K562 (cell line): ENCODE measurements at regions not wholly inside any gene's neighbourhood (a gene's known extent, or its start where the extent isn't known, plus 50 kb on each side); places are given as distances from the start of the nearest gene placed in this dataset.

ENCODE experiments used
- ATF7 ChIP-seq: fragments of 450-650 bp; IDR thresholded peaks from 2 replicates; pipeline ENCODE4 v1.7.1; 2014; ENCODE audit warnings: mild to moderate bottlenecking, moderate library complexity
- ESRRA ChIP-seq: fragments of 450-650 bp; IDR thresholded peaks from 2 replicates; pipeline ENCODE4 v1.6.1; 2014; ENCODE audit warnings: low read depth, mild to moderate bottlenecking, moderate library complexity, borderline replicate concordance
- KLF6 ChIP-seq: fragments of 250-450 bp; sonication (Bioruptor Pico); IDR thresholded peaks from 2 replicates; pipeline ENCODE4 v1.4.0; 2020; ENCODE audit warnings: mild to moderate bottlenecking, moderate library complexity, borderline replicate concordance
- MCM3 ChIP-seq: fragments of 450-650 bp; IDR thresholded peaks from 2 replicates; pipeline ENCODE4 v1.6.1; 2016
- RAD21 ChIP-seq, 2 experiments: fragments of 250-450 bp in 1 of 2; fragments of 450-650 bp in 1 of 2; sonication (Bioruptor Pico) in 1 of 2; formaldehyde crosslinking in 1 of 2; IDR thresholded peaks in 1 of 2; conservative IDR thresholded peaks in 1 of 2; 2 replicates each; pipeline versions ENCODE4 v1.4.0 to v1.8.0; 2020 to 2022; ENCODE audit warnings: mild to moderate bottlenecking in 2 of 2, moderate library complexity in 1 of 2
- TGIF2 ChIP-seq: sonication (generic); formaldehyde crosslinking; IDR thresholded peaks from 2 replicates; pipeline ENCODE4 v1.8.1; 2022; ENCODE audit warnings: mild to moderate bottlenecking, missing genetic modification reagents, moderate library complexity
- XRCC5 ChIP-seq: fragments of 200-400 bp; formaldehyde crosslinking; IDR thresholded peaks from 2 replicates; pipeline ENCODE4 v1.6.1; 2017; ENCODE audit warnings: low read depth, mild to moderate bottlenecking, low read length
- ZNF23 ChIP-seq: fragments of 250-450 bp; sonication (Bioruptor Pico); IDR thresholded peaks from 2 replicates; pipeline ENCODE4 v1.4.0; 2020; ENCODE audit warnings: mild to moderate bottlenecking
- ZNF354B ChIP-seq: fragments of 250-450 bp; sonication (Bioruptor Pico); IDR thresholded peaks from 2 replicates; pipeline ENCODE4 v1.4.0; 2020
- ZNF785 ChIP-seq: fragments of 250-450 bp; sonication (Bioruptor Pico); IDR thresholded peaks from 2 replicates; pipeline ENCODE4 v1.4.0; 2020; ENCODE audit warnings: mild to moderate bottlenecking
- TF ChIP-seq, protein P1 (sequence below): fragments of 200-800 bp; sonication (Bioruptor generic); IDR thresholded peaks from 2 replicates; pipeline ENCODE4 v1.6.1; 2017; ENCODE audit warnings: missing genetic modification characterization, missing compliant biosample characterization
- TF ChIP-seq, protein P2 (sequence below): sonication (generic); formaldehyde crosslinking; IDR thresholded peaks from 2 replicates; pipeline ENCODE4 v1.8.0; 2022; ENCODE audit warnings: mild to moderate bottlenecking, missing genetic modification reagents
- TF ChIP-seq, protein P3 (sequence below), 2 experiments: fragments of 250-450 bp in 1 of 2; fragments of 450-650 bp in 1 of 2; sonication (Bioruptor Pico) in 1 of 2; IDR thresholded peaks; 2 replicates each; pipeline versions ENCODE4 v1.6.1 to v1.8.0; 2016 to 2021; ENCODE audit warnings: mild to moderate bottlenecking in 2 of 2, moderate library complexity in 2 of 2, missing compliant biosample characterization in 1 of 2, missing genetic modification characterization in 1 of 2
- TF ChIP-seq, protein P4 (sequence below): fragments of 250-450 bp; sonication (Bioruptor Pico); IDR thresholded peaks from 2 replicates; pipeline ENCODE4 v1.8.0; 2021; ENCODE audit warnings: moderate library complexity, mild to moderate bottlenecking, inconsistent platforms
- TF ChIP-seq, protein P5 (sequence below): fragments of 450-650 bp; IDR thresholded peaks from 2 replicates; pipeline ENCODE4 v1.6.1; 2016; ENCODE audit warnings: borderline replicate concordance
- TF ChIP-seq, protein P6 (sequence below): fragments of 450-650 bp; IDR thresholded peaks from 2 replicates; pipeline ENCODE4 v1.6.1; 2017; ENCODE audit warnings: antibody characterized with exemption

DNA sequence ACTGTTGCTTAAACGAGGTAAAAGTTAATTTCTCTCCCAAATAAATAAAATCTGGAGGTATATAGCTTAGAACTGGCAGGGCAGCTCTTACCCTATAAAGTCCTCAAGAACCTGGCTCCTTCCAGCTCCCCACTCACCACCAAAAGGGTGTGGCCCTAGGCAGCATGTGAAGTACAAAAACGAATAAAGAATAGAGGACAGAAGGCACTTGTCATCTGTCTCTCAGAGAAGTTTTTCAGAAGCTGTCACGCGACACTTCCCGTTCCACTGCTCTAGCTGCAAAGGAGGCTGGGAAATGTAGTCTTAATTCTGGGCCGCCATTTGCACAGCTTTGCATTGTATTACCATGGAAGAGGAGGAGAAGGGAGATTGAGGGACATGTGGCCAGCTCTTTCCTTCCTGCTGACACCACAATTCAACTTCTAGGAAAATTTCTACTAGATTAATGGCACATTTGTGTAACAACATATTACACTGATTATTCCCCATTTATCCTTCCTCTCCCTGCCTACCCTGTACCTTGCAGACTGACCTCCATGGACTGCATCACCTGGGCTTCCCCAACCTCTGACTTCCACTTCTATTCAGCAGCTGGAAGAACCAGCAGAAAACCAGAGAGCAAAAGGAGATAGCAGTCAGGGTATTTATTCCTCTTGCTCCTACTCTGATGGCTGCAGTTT is 62.2 kb downstream of the CCDC71L start (continued):
- TF ChIP-seq XRCC5: no peak
- TF ChIP-seq, protein P1, sequence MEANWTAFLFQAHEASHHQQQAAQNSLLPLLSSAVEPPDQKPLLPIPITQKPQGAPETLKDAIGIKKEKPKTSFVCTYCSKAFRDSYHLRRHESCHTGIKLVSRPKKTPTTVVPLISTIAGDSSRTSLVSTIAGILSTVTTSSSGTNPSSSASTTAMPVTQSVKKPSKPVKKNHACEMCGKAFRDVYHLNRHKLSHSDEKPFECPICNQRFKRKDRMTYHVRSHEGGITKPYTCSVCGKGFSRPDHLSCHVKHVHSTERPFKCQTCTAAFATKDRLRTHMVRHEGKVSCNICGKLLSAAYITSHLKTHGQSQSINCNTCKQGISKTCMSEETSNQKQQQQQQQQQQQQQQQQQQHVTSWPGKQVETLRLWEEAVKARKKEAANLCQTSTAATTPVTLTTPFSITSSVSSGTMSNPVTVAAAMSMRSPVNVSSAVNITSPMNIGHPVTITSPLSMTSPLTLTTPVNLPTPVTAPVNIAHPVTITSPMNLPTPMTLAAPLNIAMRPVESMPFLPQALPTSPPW (CRISPR knock-in tag): peak; percentile 21; the same call in 1 of the 2 replicates
- peak; percentile 75 for TF ChIP-seq ATF7
- TF ChIP-seq, protein P2, sequence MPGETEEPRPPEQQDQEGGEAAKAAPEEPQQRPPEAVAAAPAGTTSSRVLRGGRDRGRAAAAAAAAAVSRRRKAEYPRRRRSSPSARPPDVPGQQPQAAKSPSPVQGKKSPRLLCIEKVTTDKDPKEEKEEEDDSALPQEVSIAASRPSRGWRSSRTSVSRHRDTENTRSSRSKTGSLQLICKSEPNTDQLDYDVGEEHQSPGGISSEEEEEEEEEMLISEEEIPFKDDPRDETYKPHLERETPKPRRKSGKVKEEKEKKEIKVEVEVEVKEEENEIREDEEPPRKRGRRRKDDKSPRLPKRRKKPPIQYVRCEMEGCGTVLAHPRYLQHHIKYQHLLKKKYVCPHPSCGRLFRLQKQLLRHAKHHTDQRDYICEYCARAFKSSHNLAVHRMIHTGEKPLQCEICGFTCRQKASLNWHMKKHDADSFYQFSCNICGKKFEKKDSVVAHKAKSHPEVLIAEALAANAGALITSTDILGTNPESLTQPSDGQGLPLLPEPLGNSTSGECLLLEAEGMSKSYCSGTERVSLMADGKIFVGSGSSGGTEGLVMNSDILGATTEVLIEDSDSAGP (CRISPR knock-in tag): no peak
- no peak for TF ChIP-seq TGIF2
- TF ChIP-seq ESRRA: 0 out of 2 replicates have a peak, but pooled peaks have one; percentile 49
- TF ChIP-seq ZNF354B: no peak
- TF ChIP-seq, protein P3, sequence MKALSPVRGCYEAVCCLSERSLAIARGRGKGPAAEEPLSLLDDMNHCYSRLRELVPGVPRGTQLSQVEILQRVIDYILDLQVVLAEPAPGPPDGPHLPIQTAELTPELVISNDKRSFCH (CRISPR knock-in tag; IDR thresholded peaks at IDR 0.05): 0 out of 2 replicates have a peak, but pooled peaks have one; percentile 42
- TF ChIP-seq, protein P3 (tag; IDR thresholded peaks at IDR 0.05): peak; percentile 89
- TF ChIP-seq KLF6 (CRISPR knock-in tag): peak; percentile 77; the same call in 1 of the 2 replicates
- TF ChIP-seq, protein P4, sequence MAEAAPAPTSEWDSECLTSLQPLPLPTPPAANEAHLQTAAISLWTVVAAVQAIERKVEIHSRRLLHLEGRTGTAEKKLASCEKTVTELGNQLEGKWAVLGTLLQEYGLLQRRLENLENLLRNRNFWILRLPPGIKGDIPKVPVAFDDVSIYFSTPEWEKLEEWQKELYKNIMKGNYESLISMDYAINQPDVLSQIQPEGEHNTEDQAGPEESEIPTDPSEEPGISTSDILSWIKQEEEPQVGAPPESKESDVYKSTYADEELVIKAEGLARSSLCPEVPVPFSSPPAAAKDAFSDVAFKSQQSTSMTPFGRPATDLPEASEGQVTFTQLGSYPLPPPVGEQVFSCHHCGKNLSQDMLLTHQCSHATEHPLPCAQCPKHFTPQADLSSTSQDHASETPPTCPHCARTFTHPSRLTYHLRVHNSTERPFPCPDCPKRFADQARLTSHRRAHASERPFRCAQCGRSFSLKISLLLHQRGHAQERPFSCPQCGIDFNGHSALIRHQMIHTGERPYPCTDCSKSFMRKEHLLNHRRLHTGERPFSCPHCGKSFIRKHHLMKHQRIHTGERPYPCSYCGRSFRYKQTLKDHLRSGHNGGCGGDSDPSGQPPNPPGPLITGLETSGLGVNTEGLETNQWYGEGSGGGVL (CRISPR knock-in tag): no peak
- no peak for TF ChIP-seq MCM3
- TF ChIP-seq ZNF785 (CRISPR knock-in tag): no peak
- TF ChIP-seq, protein P5, sequence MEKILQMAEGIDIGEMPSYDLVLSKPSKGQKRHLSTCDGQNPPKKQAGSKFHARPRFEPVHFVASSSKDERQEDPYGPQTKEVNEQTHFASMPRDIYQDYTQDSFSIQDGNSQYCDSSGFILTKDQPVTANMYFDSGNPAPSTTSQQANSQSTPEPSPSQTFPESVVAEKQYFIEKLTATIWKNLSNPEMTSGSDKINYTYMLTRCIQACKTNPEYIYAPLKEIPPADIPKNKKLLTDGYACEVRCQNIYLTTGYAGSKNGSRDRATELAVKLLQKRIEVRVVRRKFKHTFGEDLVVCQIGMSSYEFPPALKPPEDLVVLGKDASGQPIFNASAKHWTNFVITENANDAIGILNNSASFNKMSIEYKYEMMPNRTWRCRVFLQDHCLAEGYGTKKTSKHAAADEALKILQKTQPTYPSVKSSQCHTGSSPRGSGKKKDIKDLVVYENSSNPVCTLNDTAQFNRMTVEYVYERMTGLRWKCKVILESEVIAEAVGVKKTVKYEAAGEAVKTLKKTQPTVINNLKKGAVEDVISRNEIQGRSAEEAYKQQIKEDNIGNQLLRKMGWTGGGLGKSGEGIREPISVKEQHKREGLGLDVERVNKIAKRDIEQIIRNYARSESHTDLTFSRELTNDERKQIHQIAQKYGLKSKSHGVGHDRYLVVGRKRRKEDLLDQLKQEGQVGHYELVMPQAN: no peak
- no peak for TF ChIP-seq RAD21 (CRISPR knock-in tag; conservative IDR thresholded peaks at IDR 0.05 in 1 of 2, IDR thresholded peaks at IDR 0.05 in 1 of 2)
- TF ChIP-seq, protein P6, sequence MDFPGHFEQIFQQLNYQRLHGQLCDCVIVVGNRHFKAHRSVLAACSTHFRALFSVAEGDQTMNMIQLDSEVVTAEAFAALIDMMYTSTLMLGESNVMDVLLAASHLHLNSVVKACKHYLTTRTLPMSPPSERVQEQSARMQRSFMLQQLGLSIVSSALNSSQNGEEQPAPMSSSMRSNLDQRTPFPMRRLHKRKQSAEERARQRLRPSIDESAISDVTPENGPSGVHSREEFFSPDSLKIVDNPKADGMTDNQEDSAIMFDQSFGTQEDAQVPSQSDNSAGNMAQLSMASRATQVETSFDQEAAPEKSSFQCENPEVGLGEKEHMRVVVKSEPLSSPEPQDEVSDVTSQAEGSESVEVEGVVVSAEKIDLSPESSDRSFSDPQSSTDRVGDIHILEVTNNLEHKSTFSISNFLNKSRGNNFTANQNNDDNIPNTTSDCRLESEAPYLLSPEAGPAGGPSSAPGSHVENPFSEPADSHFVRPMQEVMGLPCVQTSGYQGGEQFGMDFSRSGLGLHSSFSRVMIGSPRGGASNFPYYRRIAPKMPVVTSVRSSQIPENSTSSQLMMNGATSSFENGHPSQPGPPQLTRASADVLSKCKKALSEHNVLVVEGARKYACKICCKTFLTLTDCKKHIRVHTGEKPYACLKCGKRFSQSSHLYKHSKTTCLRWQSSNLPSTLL: no peak
- no peak for TF ChIP-seq ZNF23 (CRISPR knock-in tag)
